ENCODE measurements at regions not wholly inside any gene's neighbourhood (a gene's known extent, or its start where the extent isn't known, plus 50 kb on each side); places are given as distances from the start of the nearest gene placed in this dataset.

DNA sequence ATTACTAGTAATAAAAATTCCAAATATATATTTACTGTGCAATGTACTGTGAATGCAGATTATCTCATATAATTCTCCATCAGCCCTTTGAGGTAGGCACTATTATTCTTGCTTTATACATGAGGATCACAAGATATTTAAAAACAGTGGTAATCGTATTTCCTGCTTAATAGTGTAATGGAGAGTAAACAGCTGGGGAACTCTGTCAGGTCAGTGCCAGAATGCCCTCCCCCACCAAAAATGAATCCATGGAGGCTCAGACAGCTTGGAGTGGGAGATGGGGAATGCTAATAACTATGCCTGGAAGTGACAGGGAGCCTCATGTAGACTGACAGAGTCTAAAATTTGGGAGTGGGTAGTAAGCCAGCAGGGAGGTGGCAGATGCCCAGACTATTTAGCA lies 153.6 kb downstream of the PAH start:
- no peak for TF ChIP-seq CTCF (conservative IDR thresholded peaks at IDR 0.05; ENCODE audit: low read length)
- no peak for TF ChIP-seq EZH2phosphoT487 (IDR thresholded peaks at IDR 0.05; ENCODE audit: borderline replicate concordance, low read depth, low read length)

All from OCI-LY7 (cell line).